ENCODE measurements at regions not wholly inside any gene's neighbourhood (a gene's known extent, or its start where the extent isn't known, plus 50 kb on each side); places are given as distances from the start of the nearest gene placed in this dataset.

- no peak for TF ChIP-seq POLR2AphosphoS5 (IDR thresholded peaks at IDR 0.05)
- TF ChIP-seq CTCF (IDR thresholded peaks at IDR 0.05; ENCODE audit: poor library complexity, severe bottlenecking): no peak
- TF ChIP-seq EP300 (conservative IDR thresholded peaks at IDR 0.05; ENCODE audit: poor library complexity, severe bottlenecking): no peak
- TF ChIP-seq EZH2 (IDR thresholded peaks at IDR 0.05; ENCODE audit: borderline replicate concordance, insufficient read depth, low read length, poor library complexity, severe bottlenecking): no peak
- no peak for TF ChIP-seq RAD21 (conservative IDR thresholded peaks at IDR 0.05)
- TF ChIP-seq TAF1 (IDR thresholded peaks at IDR 0.05; ENCODE audit: low read depth): no peak
- TF ChIP-seq SMC3 (conservative IDR thresholded peaks at IDR 0.05; ENCODE audit: poor library complexity): no peak
- TF ChIP-seq REST (IDR thresholded peaks at IDR 0.05; ENCODE audit: borderline replicate concordance): no peak
Measured at GRCh38 chr1:238135708-238136664, 245.3 kb upstream of the ZP4 start.

Measured in neural cell (in vitro differentiated cells).